HAP-1 (cell line): ENCODE measurements at regions not wholly inside any gene's neighbourhood (a gene's known extent, or its start where the extent isn't known, plus 50 kb on each side); places are given as distances from the start of the nearest gene placed in this dataset.
A peak's percentile ranks its signal among the peaks of the same experiment; 100 is the strongest.

ENCODE experiments used
- DNase-seq, 2 experiments: peaks; one replicate each; pipeline ENCODE4 v3.0.0-alpha.2; 2016 to 2020; ENCODE audit warnings: low spot score in 2 of 2
- H3K27me3 ChIP-seq: fragments of 250-450 bp; sonication (Bioruptor Pico); 2 replicates; pipeline ENCODE4 v1.5.1; 2020; ENCODE audit warnings: low read depth, mild to moderate bottlenecking, moderate library complexity
- H3K36me3 ChIP-seq: fragments of 250-450 bp; sonication (Bioruptor Pico); replicated peaks from 2 replicates; pipeline ENCODE4 v1.5.1; 2020; ENCODE audit warnings: mild to moderate bottlenecking
- H3K4me1 ChIP-seq: fragments of 250-450 bp; sonication (Bioruptor Pico); 2 replicates; pipeline ENCODE4 v1.5.1; 2020; ENCODE audit warnings: mild to moderate bottlenecking
- H3K4me3 ChIP-seq: fragments of 250-450 bp; sonication (Bioruptor Pico); 2 replicates; pipeline ENCODE4 v1.5.1; 2020; ENCODE audit warnings: mild to moderate bottlenecking, moderate library complexity
- H3K9me3 ChIP-seq: fragments of 250-450 bp; sonication (Bioruptor Pico); 2 replicates; pipeline ENCODE4 v1.5.1; 2020; ENCODE audit warnings: mild to moderate bottlenecking, moderate library complexity
- in situ Hi-C: fragments of 300-500 bp; cut with MboI; formaldehyde crosslinking; loops from 3 replicates; pipeline ENCODE4 v1.14.3; 2020; ENCODE audit warnings: low sequenced_read_pairs, inconsistent platforms, mixed read lengths

DNA sequence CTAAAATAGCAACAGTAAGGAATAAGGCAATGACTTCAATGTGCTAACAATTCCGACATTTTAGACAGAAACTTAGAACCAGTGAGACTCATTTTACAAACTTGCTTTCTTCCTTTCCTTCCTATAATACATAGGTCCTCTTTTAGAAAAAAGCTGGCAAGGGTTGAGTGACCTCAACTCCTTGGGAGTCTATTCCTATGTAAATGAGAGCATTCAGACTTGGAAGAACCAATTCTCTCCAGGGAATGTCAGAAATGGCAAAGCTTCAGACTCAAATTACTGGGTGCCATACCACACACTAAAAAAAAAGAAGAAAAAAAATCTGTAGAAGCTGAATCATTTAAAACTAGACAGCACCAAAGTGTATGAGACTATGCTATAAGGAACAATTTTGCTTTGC is 1328.2 kb downstream of the OLFM4 start:
- Histone ChIP-seq H3K36me3 (no peaks in the 10 kb centered on the region), H3K27me3 (no peaks in the 10 kb centered on the region), H3K9me3 (no peaks in the 10 kb centered on the region), H3K4me3 (no peak overlapping the region), H3K4me1 (peaks cover 20% of the 10 kb centered on the region)
- DNase-seq = peak in 1 of 2 experiments; percentile 44
- in situ Hi-C loops = no loop called here

- peaks cover 20% of the 10 kb centered on the region for H3K4me1 ChIP-seq
- no peaks in the 10 kb centered on the region for H3K9me3 ChIP-seq
- DNase-seq = no peak
- H3K36me3 ChIP-seq = no peaks in the 10 kb centered on the region
- H3K4me3 ChIP-seq = no peak overlapping the region
- in situ Hi-C loops = no loop called here
- H3K27me3 ChIP-seq = no peaks in the 10 kb centered on the region
These were observed 1328.8 kb downstream of the OLFM4 start for GRCh38 chr13:54357284-54357933.

DNA sequence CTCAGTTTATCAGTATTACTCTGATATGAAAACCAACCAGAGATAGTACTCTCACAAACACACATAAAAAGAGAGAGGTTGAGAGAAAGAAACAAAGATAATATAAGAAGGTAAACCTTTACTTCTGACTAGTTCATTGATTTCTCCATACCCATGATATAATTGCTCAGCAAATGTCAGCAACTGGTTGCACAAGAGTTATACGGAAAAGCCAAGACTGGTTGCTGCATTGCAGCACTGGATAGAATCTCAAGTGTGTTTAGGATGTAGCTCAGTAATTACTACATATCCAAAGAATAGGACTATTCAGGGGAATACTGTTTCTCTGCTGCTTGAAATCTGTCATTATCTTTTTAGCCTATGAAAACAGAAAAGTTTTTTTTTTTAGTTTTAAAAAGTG is 1332.8 kb downstream of the OLFM4 start:
- Histone ChIP-seq H3K4me1 (peaks cover 18% of the 10 kb centered on the region), H3K4me3 (no peak overlapping the region), H3K27me3 (no peaks in the 10 kb centered on the region), H3K36me3 (no peaks in the 10 kb centered on the region), H3K9me3 (no peaks in the 10 kb centered on the region)
- in situ Hi-C loops = no loop called here
- DNase-seq = no peak

GRCh38 chr13:54366728-54367127 is 1338.1 kb downstream of the OLFM4 start:
- H3K4me3 ChIP-seq = no peak overlapping the region
- DNase-seq = no peak
- in situ Hi-C loops = no loop called here
- 0 out of 2 replicates have a peak, but pooled peaks cover 3% of the 10 kb centered on the region for H3K4me1 ChIP-seq
- no peaks in the 10 kb centered on the region; the same call in 1 of the 2 replicates for H3K9me3 ChIP-seq
- H3K36me3 ChIP-seq = no peaks in the 10 kb centered on the region
- no peaks in the 10 kb centered on the region for H3K27me3 ChIP-seq

DNA sequence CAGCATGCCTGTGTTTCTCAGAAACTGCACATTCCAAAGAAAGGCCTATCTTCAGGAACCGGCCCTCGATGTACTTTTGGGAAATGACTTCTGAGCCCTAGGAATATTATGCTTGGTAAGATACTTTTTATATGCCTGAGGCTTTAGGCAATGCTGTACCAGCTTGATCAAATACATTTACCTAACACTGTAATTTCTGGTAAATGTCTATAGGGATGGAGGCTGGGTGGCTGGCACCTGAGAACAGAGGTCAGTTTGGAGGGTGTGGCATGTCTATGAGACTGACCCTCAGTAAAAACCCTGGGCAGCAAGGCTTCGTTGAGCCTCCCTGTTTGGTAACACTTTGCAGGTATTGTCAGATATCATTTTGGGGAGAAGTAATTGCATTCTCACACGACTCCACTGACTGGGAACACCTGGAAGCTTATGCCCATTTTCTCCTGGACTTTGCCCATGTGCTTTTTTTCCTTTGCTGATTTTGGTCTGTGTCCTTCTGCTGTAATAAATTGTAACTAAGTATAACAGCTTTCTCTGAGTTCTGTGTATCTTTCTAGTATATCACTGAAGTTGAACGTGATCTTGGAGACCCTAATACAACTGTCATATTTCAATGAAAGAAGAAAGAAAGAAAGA is 1339.1 kb downstream of the OLFM4 start:
- Histone ChIP-seq H3K36me3 (no peaks in the 10 kb centered on the region), H3K9me3 (no peaks in the 10 kb centered on the region; the same call in 1 of the 2 replicates), H3K27me3 (no peaks in the 10 kb centered on the region), H3K4me1 (peaks cover 3% of the 10 kb centered on the region; the same call in 1 of the 2 replicates), H3K4me3 (no peak overlapping the region)
- no peak for DNase-seq
- in situ Hi-C loops = no loop called here

DNA sequence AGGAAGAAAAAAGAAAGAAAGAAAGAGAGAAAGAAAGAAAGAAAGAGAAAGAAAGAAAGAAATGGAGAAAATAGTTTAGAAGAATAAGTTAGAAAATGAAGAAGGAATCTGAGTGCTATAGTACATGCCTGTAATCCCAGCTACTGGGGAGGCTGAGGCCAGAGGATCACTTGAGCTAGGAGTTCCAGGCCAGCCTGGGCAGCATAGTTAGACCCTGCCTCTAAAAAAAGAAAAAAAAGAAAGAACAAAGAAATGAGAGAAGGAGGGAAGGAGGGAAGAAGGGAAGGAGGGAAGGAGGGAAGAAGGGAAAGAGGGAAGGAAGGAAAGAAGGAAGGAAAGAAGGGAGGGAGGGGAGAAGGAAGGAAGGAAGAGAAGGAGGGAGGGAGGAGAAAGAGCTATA is 1339.8 kb downstream of the OLFM4 start:
- Histone ChIP-seq H3K9me3 (no peaks in the 10 kb centered on the region; the same call in 1 of the 2 replicates), H3K4me3 (no peak overlapping the region), H3K4me1 (peaks cover 3% of the 10 kb centered on the region; the same call in 1 of the 2 replicates), H3K27me3 (no peaks in the 10 kb centered on the region), H3K36me3 (no peaks in the 10 kb centered on the region)
- DNase-seq = no peak
- in situ Hi-C loops = no loop called here

DNA sequence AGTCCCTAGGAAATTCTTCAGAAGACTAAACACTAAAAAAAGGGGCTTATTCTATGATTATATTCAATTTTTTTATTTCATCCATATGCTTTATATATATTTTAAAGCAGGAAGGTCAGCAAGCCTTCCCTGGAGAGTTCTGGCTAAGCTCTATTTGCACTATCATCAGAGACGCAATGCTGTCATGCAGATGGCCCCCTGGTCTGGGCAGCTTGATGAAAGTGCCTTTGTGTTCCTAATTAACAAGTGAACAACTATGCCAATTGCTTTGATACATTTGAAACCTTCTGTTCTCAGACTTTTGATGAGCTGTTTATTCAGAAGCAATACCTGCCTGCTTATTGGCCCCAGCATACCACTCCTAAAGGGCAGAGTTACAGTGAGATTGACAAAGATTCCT is 1344.6 kb downstream of the OLFM4 start:
- peak; percentile 18 to 45 for DNase-seq
- in situ Hi-C loops = no loop called here
- Histone ChIP-seq H3K4me1 (peaks cover 8% of the 10 kb centered on the region), H3K4me3 (no peak overlapping the region), H3K36me3 (no peaks in the 10 kb centered on the region), H3K9me3 (no peaks in the 10 kb centered on the region; the same call in 1 of the 2 replicates), H3K27me3 (no peaks in the 10 kb centered on the region)

- no peaks in the 10 kb centered on the region for H3K9me3 ChIP-seq
- no peaks in the 10 kb centered on the region for H3K27me3 ChIP-seq
- H3K36me3 ChIP-seq = no peaks in the 10 kb centered on the region
- no peak for DNase-seq
- peaks cover under 1% of the 10 kb centered on the region; the same call in 1 of the 2 replicates for H3K4me1 ChIP-seq
- no peak overlapping the region for H3K4me3 ChIP-seq
- in situ Hi-C loops = no loop called here
These were observed 1350.8 kb downstream of the OLFM4 start for GRCh38 chr13:54379461-54379860.

DNA sequence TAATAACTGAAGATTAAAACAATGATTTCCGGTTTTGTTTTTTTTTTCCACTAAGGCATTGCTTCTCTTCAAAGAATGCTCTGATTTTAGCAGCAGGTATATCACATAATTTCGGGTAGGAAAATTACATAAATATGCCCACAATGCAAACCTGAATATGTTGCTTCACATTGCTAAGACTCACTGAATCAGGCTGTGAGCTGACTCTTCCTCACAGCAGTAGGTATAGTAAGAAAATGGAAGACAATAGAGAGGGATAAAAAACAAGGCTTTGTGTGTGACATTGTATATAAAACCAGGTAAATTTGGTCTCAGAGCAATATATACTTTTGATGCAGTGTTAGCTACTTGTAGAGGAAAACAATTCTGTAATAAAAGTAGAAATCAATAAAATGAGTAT is 1355.0 kb downstream of the OLFM4 start:
- in situ Hi-C loops = no loop called here
- Histone ChIP-seq H3K4me3 (no peak overlapping the region), H3K9me3 (no peaks in the 10 kb centered on the region), H3K4me1 (no peaks in the 10 kb centered on the region), H3K27me3 (no peaks in the 10 kb centered on the region), H3K36me3 (no peaks in the 10 kb centered on the region)
- no peak for DNase-seq

DNA sequence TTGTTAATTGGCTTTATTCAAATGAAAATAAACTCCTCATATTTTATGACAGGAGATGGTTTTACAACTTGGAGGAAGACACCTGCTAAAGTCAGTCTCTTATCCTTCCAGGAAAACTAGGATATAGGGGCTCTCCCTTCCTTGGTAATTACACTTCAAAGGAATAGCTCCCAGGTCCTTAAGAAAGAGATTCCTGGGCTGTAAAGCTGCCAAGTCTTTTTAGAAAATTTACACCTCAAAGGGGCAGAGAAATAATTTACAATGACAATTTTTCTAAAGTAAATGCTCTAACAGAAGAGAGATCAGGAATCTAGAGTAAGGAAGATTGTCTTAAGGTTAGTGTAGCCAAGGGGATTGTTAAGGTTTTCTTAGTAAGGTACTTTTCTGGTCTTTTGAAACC is 1359.0 kb downstream of the OLFM4 start:
- in situ Hi-C loops = no loop called here
- Histone ChIP-seq H3K4me3 (no peak overlapping the region), H3K4me1 (no peaks in the 10 kb centered on the region), H3K9me3 (no peaks in the 10 kb centered on the region), H3K36me3 (no peaks in the 10 kb centered on the region), H3K27me3 (no peaks in the 10 kb centered on the region)
- DNase-seq = no peak

DNA sequence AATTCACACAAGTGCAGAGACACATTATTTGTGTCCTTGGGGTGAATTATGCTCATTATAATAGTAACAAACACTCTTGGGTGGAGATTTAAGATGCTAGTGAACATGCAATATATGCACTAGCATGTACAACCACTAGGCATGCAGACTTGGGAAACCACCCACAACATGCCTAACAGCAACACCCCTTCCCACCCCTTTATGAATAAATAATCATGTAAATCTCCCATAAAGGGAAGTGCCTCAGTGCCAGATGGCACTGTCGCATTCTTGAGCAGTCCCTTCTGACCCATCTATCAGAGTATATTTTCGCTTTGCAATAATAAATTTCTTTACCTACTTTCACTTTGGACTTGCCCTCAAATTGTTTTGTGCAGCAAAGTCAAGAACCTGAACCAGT is 1362.2 kb downstream of the OLFM4 start:
- in situ Hi-C loops = no loop called here
- no peaks in the 10 kb centered on the region for H3K36me3 ChIP-seq
- no peak overlapping the region for H3K4me3 ChIP-seq
- H3K4me1 ChIP-seq = no peaks in the 10 kb centered on the region
- H3K27me3 ChIP-seq = no peaks in the 10 kb centered on the region
- DNase-seq = no peak
- H3K9me3 ChIP-seq = no peaks in the 10 kb centered on the region

DNA sequence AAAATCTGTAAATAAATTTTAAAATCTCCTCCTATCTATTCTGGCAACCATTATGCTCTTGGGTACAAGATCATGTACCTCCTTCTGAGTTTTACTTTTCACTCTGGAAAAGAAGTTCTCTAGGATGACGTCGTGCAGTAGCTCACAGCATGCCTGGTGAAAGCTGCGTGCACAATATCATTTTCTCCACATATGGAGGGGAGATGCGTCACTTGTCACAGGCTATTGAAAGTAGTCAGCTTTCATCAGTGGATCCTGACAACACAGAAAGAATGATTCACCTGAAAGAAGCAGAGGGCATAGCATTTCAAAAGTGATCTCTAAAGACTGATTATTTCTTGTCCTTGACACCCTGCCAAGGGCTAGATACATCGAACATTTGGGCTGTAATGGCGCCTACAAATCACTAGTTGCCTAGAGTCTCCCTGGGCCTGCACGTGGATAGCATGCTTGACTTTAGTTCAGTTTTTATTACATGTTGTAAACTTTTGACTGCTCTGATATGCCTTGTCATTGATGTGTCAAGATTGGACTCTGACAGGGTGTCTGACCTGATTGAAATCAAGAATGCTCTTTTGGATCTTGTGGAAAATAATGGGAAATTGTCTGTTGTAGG is 1365.6 kb downstream of the OLFM4 start:
- Histone ChIP-seq H3K36me3 (no peaks in the 10 kb centered on the region), H3K27me3 (no peaks in the 10 kb centered on the region), H3K4me1 (no peaks in the 10 kb centered on the region), H3K4me3 (no peak overlapping the region), H3K9me3 (no peaks in the 10 kb centered on the region)
- in situ Hi-C loops = no loop called here
- DNase-seq = no peak

DNA sequence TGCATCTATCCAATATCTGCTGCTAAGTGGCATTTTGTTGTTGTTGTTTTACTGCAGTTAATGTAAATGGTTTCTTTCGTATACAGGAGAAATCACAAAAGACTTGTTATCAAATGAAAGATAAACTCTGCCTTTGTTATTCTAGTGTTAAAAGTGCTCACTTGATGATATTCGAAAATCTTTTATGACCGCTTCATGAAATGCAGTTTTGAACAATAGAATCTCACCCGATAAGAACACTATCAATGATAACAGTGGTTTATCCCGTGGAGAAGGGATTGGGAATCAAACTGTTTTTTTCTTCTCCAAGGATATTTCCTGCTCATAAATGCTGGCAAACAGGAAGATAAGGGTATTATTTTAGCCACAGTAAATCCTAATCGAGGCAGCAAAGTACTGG is 1366.3 kb downstream of the OLFM4 start:
- Histone ChIP-seq H3K36me3 (no peaks in the 10 kb centered on the region), H3K4me3 (no peak overlapping the region), H3K27me3 (no peaks in the 10 kb centered on the region), H3K4me1 (no peaks in the 10 kb centered on the region), H3K9me3 (no peaks in the 10 kb centered on the region)
- in situ Hi-C loops = no loop called here
- DNase-seq = no peak

DNA sequence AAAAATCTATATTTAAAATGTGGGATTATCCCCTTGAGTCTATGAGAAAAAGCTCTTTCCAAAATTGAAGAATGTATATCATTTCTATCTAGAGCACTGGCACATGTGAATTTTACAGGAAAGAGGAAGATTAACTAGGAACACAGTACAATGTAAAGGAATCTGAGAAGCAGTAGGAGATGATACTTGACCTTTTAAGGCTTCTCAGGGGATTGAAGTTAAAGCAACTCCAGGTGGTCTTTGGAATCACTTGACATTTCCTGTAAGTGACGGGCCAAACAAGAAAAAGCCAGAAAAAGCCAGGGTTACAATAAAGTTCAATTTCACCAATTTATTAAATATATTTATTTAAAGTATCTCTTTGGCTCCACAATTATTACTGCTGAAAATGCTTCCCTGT is 1373.9 kb downstream of the OLFM4 start:
- in situ Hi-C loops = no loop called here
- Histone ChIP-seq H3K27me3 (no peaks in the 10 kb centered on the region), H3K9me3 (no peaks in the 10 kb centered on the region), H3K36me3 (no peaks in the 10 kb centered on the region), H3K4me3 (no peak overlapping the region), H3K4me1 (peaks cover 5% of the 10 kb centered on the region; the same call in 1 of the 2 replicates)
- DNase-seq = no peak
